Parathyroid adenoma (tissue), 2 donors: ENCODE measurements at regions not wholly inside any gene's neighbourhood (a gene's known extent, or its start where the extent isn't known, plus 50 kb on each side); places are given as distances from the start of the nearest gene placed in this dataset.

Experiments used
- H2AFZ ChIP-seq: fragments of 300-600 bp; sonication (generic); one replicate; pipeline ENCODE4 v1.7.0; 2017; ENCODE audit warnings: antibody characterized with exemption, mild to moderate bottlenecking
- H3K27ac ChIP-seq: fragments of 300-600 bp; sonication (generic); one replicate; pipeline ENCODE4 v1.7.0; 2017
- H3K27me3 ChIP-seq: fragments of 300-600 bp; sonication (generic); one replicate; pipeline ENCODE4 v1.7.0; 2017; ENCODE audit warnings: low read length; ENCODE audit not compliant: control insufficient read depth, insufficient read depth
- H3K36me3 ChIP-seq: fragments of 300-600 bp; sonication (generic); one replicate; pipeline ENCODE4 v1.7.0; 2017; ENCODE audit warnings: low read length; ENCODE audit not compliant: control insufficient read depth, insufficient read depth
- H3K4me1 ChIP-seq: fragments of 300-600 bp; sonication (generic); one replicate; pipeline ENCODE4 v1.7.0; 2017; ENCODE audit warnings: control low read depth
- H3K4me2 ChIP-seq: fragments of 300-600 bp; sonication (generic); one replicate; pipeline ENCODE4 v1.7.0; 2017; ENCODE audit warnings: low read length
- H3K4me3 ChIP-seq: fragments of 300-600 bp; sonication (generic); one replicate; pipeline ENCODE4 v1.7.0; 2017; ENCODE audit warnings: low read depth, low read length
- H3K79me2 ChIP-seq: fragments of 300-600 bp; sonication (generic); one replicate; pipeline ENCODE4 v1.7.0; 2017; ENCODE audit warnings: control low read depth
- H3K9ac ChIP-seq: fragments of 300-600 bp; sonication (generic); one replicate; pipeline ENCODE4 v1.7.0; 2017; ENCODE audit warnings: mild to moderate bottlenecking
- H3K9me3 ChIP-seq: fragments of 300-600 bp; sonication (generic); one replicate; pipeline ENCODE4 v1.7.0; 2017; ENCODE audit warnings: low read length; ENCODE audit not compliant: control insufficient read depth
- TF ChIP-seq, protein P1 (sequence below): fragments of 300-600 bp; sonication (generic); IDR thresholded peaks from one replicate; pipeline ENCODE4 v1.7.0; 2017; ENCODE audit warnings: antibody characterized with exemption, mild to moderate bottlenecking
- donor health status: primary hyperparathyroidism.

DNA sequence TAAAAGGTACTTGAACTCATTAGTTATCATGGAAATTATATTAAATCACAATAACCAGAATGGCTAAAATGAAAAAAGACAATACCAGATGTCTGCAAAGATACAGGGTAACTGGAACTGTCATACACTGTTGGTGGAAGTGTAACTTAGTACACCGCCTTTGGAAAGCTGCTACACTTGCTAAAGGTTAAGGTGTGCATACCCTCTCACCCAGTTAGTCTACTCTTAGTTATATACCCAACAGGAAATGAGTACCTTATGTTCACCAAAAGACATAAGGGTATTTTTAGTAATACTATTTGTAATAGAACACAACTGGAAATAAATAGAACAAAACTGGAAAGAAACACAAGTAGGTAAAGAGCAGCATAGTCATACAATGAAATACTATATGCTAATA is 155.8 kb upstream of the THUMPD2 start:
- H3K4me1 ChIP-seq: no peaks in the 10 kb centered on the region
- H3K4me2 ChIP-seq: no peak overlapping the region
- H3K36me3 ChIP-seq: no peaks in the 10 kb centered on the region
- no peak overlapping the region for H2AFZ ChIP-seq
- no peaks in the 10 kb centered on the region for H3K27me3 ChIP-seq
- TF ChIP-seq, protein P1, sequence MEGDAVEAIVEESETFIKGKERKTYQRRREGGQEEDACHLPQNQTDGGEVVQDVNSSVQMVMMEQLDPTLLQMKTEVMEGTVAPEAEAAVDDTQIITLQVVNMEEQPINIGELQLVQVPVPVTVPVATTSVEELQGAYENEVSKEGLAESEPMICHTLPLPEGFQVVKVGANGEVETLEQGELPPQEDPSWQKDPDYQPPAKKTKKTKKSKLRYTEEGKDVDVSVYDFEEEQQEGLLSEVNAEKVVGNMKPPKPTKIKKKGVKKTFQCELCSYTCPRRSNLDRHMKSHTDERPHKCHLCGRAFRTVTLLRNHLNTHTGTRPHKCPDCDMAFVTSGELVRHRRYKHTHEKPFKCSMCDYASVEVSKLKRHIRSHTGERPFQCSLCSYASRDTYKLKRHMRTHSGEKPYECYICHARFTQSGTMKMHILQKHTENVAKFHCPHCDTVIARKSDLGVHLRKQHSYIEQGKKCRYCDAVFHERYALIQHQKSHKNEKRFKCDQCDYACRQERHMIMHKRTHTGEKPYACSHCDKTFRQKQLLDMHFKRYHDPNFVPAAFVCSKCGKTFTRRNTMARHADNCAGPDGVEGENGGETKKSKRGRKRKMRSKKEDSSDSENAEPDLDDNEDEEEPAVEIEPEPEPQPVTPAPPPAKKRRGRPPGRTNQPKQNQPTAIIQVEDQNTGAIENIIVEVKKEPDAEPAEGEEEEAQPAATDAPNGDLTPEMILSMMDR: no peak
- no peaks in the 10 kb centered on the region for H3K9me3 ChIP-seq
- H3K9ac ChIP-seq: no peak overlapping the region
- no peak overlapping the region for H3K27ac ChIP-seq
- no peak overlapping the region for H3K4me3 ChIP-seq
- no peaks in the 10 kb centered on the region for H3K79me2 ChIP-seq

DNA sequence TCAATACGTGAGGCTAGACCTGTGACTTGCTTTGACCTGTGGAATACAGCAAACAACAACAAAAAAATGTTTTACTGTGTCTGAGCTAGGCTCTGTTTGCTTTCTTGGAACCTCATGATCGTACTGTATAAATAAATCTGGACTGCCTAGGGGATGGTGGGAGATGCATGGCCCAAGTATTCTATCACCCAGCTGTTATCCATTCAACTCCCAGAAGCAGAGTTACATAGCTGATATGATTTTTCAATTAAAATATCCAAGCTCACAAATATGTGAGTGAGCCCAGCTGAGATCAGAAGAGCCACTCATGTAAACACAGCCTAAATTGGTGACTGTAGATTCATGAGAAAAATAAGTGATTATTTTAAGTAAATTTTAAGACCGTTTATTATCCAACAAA is 154.1 kb upstream of the THUMPD2 start:
- Histone ChIP-seq H3K36me3 (no peaks in the 10 kb centered on the region), H3K4me1 (no peaks in the 10 kb centered on the region), H3K9ac (no peak overlapping the region), H3K9me3 (no peaks in the 10 kb centered on the region), H3K4me3 (no peak overlapping the region), H3K79me2 (no peaks in the 10 kb centered on the region), H3K27ac (no peak overlapping the region), H3K27me3 (no peaks in the 10 kb centered on the region), H3K4me2 (no peak overlapping the region), H2AFZ (no peak overlapping the region)
- TF ChIP-seq, protein P1: no peak

DNA sequence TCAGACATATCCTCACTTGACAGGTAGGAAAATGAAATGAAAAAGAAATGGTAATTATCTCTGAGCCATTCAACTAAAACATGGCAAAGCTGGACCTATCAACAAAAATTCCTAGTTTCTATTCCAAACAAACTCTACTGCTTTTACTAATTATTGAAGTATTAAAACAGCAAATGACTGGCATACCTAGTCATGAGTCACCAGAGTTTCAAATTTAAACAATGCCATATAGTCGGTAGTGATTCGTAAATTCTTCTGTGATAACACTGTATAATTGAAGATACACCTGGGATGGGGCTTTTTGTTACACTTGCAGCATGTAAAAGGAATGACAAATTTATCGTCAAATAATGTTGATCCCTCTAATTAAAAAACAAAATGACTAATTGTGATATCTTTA is 153.1 kb upstream of the THUMPD2 start:
- H3K4me1 ChIP-seq: no peaks in the 10 kb centered on the region
- H3K9ac ChIP-seq: no peak overlapping the region
- no peak overlapping the region for H3K4me2 ChIP-seq
- TF ChIP-seq, protein P1: no peak
- no peaks in the 10 kb centered on the region for H3K36me3 ChIP-seq
- H3K79me2 ChIP-seq: no peaks in the 10 kb centered on the region
- no peaks in the 10 kb centered on the region for H3K27me3 ChIP-seq
- H3K9me3 ChIP-seq: no peaks in the 10 kb centered on the region
- no peak overlapping the region for H3K27ac ChIP-seq
- H2AFZ ChIP-seq: no peak overlapping the region
- H3K4me3 ChIP-seq: no peak overlapping the region

DNA sequence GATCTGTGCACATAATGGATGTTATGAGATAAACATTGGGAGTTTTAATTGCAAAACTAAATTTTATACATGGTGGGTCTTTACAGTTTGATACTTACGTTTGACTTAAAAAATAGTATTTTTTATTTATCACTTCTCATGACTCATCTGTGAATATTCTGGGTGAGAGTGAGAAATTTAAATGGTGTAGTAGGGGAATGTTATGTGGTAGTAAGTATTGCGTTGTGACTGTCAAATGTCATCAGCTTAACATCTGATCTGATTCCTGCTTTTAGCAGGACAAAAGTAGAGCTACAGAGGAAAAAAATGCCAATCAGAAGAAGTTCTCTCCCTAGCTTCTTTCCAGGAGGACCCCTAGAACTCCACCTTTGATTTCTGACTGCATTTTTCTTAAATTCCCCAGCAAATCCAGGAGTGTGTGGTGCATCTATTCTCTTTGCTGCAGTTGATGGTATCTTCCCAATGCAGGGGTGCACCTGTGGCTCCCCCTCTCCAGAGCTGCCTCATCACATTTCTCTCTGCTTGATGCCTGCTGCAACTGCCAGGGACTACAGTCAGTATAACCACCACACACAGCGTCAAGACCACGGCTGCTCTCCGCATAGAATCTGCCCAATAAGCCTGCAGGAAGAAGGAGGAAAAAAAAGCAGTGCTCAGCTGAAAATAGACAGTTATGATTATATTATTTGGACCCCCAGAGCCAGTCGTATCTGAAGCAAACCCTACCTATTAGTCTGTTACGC is 151.3 kb upstream of the THUMPD2 start:
- H3K9me3 ChIP-seq: no peaks in the 10 kb centered on the region
- no peak overlapping the region for H3K4me3 ChIP-seq
- no peaks in the 10 kb centered on the region for H3K4me1 ChIP-seq

More for the DNA sequence above, 151.3 kb upstream of the THUMPD2 start:
- Histone ChIP-seq H3K36me3 (no peaks in the 10 kb centered on the region), H3K79me2 (no peaks in the 10 kb centered on the region), H3K9ac (no peak overlapping the region), H2AFZ (no peak overlapping the region), H3K27me3 (no peaks in the 10 kb centered on the region), H3K27ac (no peak overlapping the region), H3K4me2 (no peak overlapping the region)
- TF ChIP-seq, protein P1: no peak
